ENCODE measurements at regions not wholly inside any gene's neighbourhood (a gene's known extent, or its start where the extent isn't known, plus 50 kb on each side); places are given as distances from the start of the nearest gene placed in this dataset.

DNA sequence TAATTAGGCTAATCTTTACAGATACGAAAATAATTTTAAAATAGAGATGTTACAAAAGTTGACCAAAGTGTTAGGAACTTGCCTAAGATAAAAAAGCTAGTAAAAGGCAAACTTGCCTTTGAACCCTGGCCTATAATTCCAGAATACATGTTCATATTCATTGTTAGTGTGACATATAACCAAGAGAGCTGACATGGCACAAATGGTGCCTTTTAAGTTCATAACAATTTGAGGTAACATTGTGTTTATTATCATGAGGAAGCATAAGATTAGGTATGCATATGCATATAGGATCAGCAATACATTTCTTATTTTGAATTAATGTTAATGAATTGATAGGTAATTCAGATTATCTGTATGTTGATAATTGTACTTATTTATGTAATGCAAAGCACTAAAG, 1537.9 kb upstream of the PRR20A start:
- TF ChIP-seq, protein P1, sequence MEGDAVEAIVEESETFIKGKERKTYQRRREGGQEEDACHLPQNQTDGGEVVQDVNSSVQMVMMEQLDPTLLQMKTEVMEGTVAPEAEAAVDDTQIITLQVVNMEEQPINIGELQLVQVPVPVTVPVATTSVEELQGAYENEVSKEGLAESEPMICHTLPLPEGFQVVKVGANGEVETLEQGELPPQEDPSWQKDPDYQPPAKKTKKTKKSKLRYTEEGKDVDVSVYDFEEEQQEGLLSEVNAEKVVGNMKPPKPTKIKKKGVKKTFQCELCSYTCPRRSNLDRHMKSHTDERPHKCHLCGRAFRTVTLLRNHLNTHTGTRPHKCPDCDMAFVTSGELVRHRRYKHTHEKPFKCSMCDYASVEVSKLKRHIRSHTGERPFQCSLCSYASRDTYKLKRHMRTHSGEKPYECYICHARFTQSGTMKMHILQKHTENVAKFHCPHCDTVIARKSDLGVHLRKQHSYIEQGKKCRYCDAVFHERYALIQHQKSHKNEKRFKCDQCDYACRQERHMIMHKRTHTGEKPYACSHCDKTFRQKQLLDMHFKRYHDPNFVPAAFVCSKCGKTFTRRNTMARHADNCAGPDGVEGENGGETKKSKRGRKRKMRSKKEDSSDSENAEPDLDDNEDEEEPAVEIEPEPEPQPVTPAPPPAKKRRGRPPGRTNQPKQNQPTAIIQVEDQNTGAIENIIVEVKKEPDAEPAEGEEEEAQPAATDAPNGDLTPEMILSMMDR (conservative IDR thresholded peaks at IDR 0.05; ENCODE audit: low read length): no peak
- TF ChIP-seq EZH2phosphoT487 (IDR thresholded peaks at IDR 0.05; ENCODE audit: borderline replicate concordance, low read depth, low read length): no peak
